ENCODE measurements at regions not wholly inside any gene's neighbourhood (a gene's known extent, or its start where the extent isn't known, plus 50 kb on each side); places are given as distances from the start of the nearest gene placed in this dataset.

DNA sequence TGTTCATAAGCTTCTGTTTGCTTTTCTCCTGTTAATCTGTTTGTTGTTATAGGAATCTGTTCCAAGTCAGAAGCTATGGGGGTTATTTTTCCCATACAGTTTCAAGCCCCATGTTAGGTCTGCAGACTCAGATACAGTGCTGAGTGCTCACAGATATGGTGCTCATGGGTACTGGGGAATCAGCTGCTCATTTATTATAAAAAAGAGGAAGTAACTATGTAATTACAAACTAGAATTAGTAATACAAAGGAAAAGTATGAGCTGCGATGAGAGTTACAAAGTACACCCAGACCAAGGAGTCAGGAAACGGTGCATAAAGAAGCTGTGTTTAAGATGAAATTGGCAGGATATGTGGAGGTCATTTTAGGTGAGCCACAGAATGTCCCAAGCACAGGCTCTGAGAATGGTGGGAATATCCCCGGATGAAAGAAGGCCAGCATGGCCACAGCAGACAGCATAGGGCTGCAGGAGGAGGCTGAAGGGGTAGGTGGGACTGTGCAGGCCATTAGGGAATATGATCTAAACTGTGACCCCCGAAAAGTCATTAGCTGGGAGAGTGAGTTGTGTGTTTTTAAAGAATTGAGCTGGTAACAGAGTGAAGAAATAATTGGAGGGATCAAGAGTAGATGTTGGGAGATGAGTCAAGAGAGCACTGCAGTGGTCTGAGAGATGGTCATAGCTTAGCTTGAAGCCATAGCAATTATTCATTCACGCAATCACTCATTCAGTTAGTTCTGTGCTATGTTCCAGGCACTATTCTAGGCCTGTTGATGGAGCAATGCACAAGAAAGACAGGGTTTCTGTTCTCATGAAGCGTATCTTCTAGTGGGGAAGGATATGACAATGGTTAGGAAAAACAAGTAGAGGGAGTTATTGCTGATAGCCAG, 177.4 kb upstream of the UBL3 start:
- DNase-seq (ENCODE audit: low spot score) = no peak
- no peak overlapping the region for H3K27ac ChIP-seq (ENCODE audit: low read depth in 1 of 2, low read length in 2 of 2)
- no peaks in the 10 kb centered on the region for H3K27me3 ChIP-seq (ENCODE audit: control insufficient read depth in 4 of 4, insufficient read depth in 4 of 4, low read length in 3 of 4)
- H3K9me3 ChIP-seq (ENCODE audit: control insufficient read depth in 4 of 4, low read length in 3 of 4) = no peaks in the 10 kb centered on the region
- H3K4me3 ChIP-seq (ENCODE audit: low read depth in 1 of 3, low read length in 3 of 3) = no peak overlapping the region
- H3K36me3 ChIP-seq (ENCODE audit: control insufficient read depth in 4 of 4, insufficient read depth in 3 of 4, low read depth in 1 of 4, low read length in 3 of 4) = no peaks in the 10 kb centered on the region
- TF ChIP-seq RAD21 (IDR thresholded peaks at IDR 0.05) = no peak
- TF ChIP-seq, protein P1, sequence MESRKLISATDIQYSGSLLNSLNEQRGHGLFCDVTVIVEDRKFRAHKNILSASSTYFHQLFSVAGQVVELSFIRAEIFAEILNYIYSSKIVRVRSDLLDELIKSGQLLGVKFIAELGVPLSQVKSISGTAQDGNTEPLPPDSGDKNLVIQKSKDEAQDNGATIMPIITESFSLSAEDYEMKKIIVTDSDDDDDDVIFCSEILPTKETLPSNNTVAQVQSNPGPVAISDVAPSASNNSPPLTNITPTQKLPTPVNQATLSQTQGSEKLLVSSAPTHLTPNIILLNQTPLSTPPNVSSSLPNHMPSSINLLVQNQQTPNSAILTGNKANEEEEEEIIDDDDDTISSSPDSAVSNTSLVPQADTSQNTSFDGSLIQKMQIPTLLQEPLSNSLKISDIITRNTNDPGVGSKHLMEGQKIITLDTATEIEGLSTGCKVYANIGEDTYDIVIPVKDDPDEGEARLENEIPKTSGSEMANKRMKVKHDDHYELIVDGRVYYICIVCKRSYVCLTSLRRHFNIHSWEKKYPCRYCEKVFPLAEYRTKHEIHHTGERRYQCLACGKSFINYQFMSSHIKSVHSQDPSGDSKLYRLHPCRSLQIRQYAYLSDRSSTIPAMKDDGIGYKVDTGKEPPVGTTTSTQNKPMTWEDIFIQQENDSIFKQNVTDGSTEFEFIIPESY (IDR thresholded peaks at IDR 0.05) = no peak
- TF ChIP-seq EGR1 (IDR thresholded peaks at IDR 0.05; ENCODE audit: low read depth in 2 of 2) = no peak
- no peak for TF ChIP-seq HNF4A (conservative IDR thresholded peaks at IDR 0.05)
- no peak for TF ChIP-seq TAF1 (conservative IDR thresholded peaks at IDR 0.05)
- no peak for TF ChIP-seq JUND (IDR thresholded peaks at IDR 0.05)
- 82% methylated on average over 6 of the region's 6 CpGs for WGBS
- no peak overlapping the region for H3K9ac ChIP-seq (ENCODE audit: low read depth in 1 of 2, low read length in 2 of 2)
- H3K4me1 ChIP-seq (ENCODE audit: control insufficient read depth in 4 of 4, insufficient read depth in 4 of 4, low read length in 3 of 4) = no peaks in the 10 kb centered on the region

DNA sequence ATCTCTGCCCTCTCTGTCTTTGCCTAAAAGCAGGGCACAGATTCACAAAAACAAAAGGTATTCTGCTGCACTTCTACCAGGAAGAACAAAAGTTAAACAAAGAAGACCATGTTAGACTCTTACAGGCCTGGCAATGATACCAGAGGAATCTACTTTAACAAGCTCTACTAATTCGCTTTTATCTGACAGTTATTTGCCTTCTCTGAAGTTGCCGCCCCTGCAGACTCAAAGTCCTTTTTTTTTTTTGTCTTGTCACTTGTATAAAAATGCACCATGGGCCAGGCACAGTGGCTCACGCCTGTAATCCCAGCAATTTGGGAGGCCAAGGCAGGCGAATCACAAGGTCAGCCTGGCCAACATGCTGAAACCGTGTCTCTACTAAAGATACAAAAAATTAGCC, 176.5 kb upstream of the UBL3 start:
- Histone ChIP-seq H3K27me3 (ENCODE audit: control insufficient read depth in 4 of 4, insufficient read depth in 4 of 4, low read length in 3 of 4) (no peaks in the 10 kb centered on the region), H3K9ac (ENCODE audit: low read depth in 1 of 2, low read length in 2 of 2) (no peak overlapping the region), H3K9me3 (ENCODE audit: control insufficient read depth in 4 of 4, low read length in 3 of 4) (no peaks in the 10 kb centered on the region), H3K36me3 (ENCODE audit: control insufficient read depth in 4 of 4, insufficient read depth in 3 of 4, low read depth in 1 of 4, low read length in 3 of 4) (no peaks in the 10 kb centered on the region), H3K4me1 (ENCODE audit: control insufficient read depth in 4 of 4, insufficient read depth in 4 of 4, low read length in 3 of 4) (no peaks in the 10 kb centered on the region), H3K27ac (ENCODE audit: low read depth in 1 of 2, low read length in 2 of 2) (no peak overlapping the region), H3K4me3 (ENCODE audit: low read depth in 1 of 3, low read length in 3 of 3) (no peak overlapping the region)
- TF ChIP-seq, protein P2, sequence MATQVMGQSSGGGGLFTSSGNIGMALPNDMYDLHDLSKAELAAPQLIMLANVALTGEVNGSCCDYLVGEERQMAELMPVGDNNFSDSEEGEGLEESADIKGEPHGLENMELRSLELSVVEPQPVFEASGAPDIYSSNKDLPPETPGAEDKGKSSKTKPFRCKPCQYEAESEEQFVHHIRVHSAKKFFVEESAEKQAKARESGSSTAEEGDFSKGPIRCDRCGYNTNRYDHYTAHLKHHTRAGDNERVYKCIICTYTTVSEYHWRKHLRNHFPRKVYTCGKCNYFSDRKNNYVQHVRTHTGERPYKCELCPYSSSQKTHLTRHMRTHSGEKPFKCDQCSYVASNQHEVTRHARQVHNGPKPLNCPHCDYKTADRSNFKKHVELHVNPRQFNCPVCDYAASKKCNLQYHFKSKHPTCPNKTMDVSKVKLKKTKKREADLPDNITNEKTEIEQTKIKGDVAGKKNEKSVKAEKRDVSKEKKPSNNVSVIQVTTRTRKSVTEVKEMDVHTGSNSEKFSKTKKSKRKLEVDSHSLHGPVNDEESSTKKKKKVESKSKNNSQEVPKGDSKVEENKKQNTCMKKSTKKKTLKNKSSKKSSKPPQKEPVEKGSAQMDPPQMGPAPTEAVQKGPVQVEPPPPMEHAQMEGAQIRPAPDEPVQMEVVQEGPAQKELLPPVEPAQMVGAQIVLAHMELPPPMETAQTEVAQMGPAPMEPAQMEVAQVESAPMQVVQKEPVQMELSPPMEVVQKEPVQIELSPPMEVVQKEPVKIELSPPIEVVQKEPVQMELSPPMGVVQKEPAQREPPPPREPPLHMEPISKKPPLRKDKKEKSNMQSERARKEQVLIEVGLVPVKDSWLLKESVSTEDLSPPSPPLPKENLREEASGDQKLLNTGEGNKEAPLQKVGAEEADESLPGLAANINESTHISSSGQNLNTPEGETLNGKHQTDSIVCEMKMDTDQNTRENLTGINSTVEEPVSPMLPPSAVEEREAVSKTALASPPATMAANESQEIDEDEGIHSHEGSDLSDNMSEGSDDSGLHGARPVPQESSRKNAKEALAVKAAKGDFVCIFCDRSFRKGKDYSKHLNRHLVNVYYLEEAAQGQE (IDR thresholded peaks at IDR 0.05) = no peak
- no peak for TF ChIP-seq NR2F2 (IDR thresholded peaks at IDR 0.05)
- TF ChIP-seq EGR1 (IDR thresholded peaks at IDR 0.05; ENCODE audit: low read depth in 2 of 2) = no peak
- TF ChIP-seq HNF4G (IDR thresholded peaks at IDR 0.05) = no peak
- TF ChIP-seq, protein P3, sequence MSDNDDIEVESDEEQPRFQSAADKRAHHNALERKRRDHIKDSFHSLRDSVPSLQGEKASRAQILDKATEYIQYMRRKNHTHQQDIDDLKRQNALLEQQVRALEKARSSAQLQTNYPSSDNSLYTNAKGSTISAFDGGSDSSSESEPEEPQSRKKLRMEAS (IDR thresholded peaks at IDR 0.05) = no peak
- no peak for TF ChIP-seq GABPA (IDR thresholded peaks at IDR 0.05 in 1 of 2, conservative IDR thresholded peaks at IDR 0.05 in 1 of 2)
- TF ChIP-seq, protein P1 (IDR thresholded peaks at IDR 0.05) = no peak
- TF ChIP-seq HNF4A (conservative IDR thresholded peaks at IDR 0.05) = no peak
- no peak for TF ChIP-seq RXRA (IDR thresholded peaks at IDR 0.05)
- no peak for TF ChIP-seq YY1 (IDR thresholded peaks at IDR 0.05)
- no peak for TF ChIP-seq TAF1 (conservative IDR thresholded peaks at IDR 0.05)
- no peak for TF ChIP-seq JUND (IDR thresholded peaks at IDR 0.05)
- TF ChIP-seq FOXA1 (IDR thresholded peaks at IDR 0.05) = no peak
- TF ChIP-seq SP1 (IDR thresholded peaks at IDR 0.05) = no peak
- no peak for TF ChIP-seq RAD21 (IDR thresholded peaks at IDR 0.05)
- TF ChIP-seq, protein P4, sequence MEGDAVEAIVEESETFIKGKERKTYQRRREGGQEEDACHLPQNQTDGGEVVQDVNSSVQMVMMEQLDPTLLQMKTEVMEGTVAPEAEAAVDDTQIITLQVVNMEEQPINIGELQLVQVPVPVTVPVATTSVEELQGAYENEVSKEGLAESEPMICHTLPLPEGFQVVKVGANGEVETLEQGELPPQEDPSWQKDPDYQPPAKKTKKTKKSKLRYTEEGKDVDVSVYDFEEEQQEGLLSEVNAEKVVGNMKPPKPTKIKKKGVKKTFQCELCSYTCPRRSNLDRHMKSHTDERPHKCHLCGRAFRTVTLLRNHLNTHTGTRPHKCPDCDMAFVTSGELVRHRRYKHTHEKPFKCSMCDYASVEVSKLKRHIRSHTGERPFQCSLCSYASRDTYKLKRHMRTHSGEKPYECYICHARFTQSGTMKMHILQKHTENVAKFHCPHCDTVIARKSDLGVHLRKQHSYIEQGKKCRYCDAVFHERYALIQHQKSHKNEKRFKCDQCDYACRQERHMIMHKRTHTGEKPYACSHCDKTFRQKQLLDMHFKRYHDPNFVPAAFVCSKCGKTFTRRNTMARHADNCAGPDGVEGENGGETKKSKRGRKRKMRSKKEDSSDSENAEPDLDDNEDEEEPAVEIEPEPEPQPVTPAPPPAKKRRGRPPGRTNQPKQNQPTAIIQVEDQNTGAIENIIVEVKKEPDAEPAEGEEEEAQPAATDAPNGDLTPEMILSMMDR (IDR thresholded peaks at IDR 0.05; ENCODE audit: low read depth, low read length, missing input control) = no peak
- whole genome bisulfite sequencing = 82% methylated on average over 5 of the region's 5 CpGs
- DNase-seq (ENCODE audit: low spot score) = no peak

All from liver (tissue), 8 donors.